Embryonic facial prominence (tissue), 1 donor: ENCODE measurements at regions not wholly inside any gene's neighbourhood (a gene's known extent, or its start where the extent isn't known, plus 50 kb on each side); places are given as distances from the start of the nearest gene placed in this dataset.

Experiments used
- DNase-seq: peaks from one replicate; pipeline ENCODE4 v3.0.0-alpha.2; 2016; ENCODE audit errors: extremely low spot score

- no peak for DNase-seq
Observed at GRCh38 chr9:99748676-99749075, 73.0 kb upstream of the NR4A3 start.

DNA sequence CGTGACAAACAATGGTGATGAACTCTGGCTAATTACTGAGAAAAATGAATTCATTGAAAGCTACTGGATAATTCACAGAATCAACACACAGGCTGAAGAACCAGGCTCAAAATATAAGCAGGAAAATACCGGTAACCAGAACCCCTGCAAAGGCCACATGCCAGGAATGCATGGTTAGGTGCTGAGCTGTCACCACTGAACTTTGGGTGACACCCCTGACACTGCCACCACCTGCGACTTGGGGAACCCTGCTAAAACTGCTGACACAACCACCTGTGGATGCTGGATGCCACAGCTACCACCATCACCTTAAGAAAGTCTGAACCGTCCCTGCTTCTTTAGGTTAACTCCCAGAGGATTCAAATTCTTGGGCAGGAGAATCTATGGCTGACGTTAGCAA lies 72.0 kb upstream of the NR4A3 start:
- no peak for DNase-seq

DNA sequence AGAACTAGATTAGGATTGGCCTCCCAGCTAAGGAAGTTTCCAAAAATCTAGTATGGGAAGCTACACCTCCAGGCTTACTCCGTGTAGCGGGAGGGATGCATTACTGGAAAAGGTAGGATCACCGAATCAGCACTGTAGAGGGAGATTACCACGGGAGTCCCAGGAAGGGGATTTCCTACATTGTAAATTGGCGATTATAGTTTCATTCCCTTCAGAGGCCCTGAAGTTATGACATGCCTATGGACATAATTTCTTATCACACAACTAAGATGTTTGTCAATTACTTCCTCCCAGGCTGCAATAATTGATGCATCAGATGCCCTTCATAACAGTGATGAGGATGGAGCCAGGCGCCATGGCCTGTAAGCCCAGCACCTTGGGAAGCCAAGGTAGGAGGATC lies 71.2 kb upstream of the NR4A3 start:
- no peak for DNase-seq

DNA sequence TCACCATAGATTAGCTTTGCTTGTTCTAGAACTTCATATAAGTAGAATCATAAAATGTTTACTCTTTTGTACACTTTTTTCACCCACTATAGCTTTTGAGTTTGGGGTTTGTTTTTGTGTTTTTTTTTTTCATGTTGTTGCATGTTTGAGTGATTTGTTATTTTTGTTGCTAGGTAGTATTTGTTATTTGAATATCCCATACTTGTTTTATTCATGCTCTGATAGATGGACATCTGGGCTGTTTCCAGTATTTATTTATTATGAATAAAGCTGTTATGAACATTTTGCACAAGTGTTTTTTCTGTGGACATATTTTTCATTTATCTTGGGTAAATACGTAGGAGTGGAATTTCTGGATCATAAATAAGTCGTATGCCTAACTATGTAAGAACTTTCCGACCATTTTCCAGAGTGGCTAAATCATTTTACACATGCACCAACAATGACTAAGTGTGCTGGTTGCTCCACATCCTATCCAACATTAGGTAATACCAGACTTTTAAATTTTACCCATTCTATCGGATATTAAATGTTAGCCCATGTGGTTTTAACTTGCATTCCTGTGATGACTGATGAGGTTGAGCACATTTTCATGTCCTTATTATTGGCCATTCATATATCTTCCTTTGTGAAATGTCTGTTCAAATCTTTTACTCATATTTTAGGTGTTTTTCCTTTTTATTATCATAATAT lies 69.1 kb upstream of the NR4A3 start:
- DNase-seq, result no peak

- no peak for DNase-seq
Observed at GRCh38 chr9:99753436-99753835, 68.2 kb upstream of the NR4A3 start.

- no peak for DNase-seq
Observed at GRCh38 chr9:99760421-99760820, 61.3 kb upstream of the NR4A3 start.

- no peak for DNase-seq
Observed at GRCh38 chr9:99762470-99762869, 59.2 kb upstream of the NR4A3 start.
